Tibial nerve (tissue), 4 donors: ENCODE measurements at regions not wholly inside any gene's neighbourhood (a gene's known extent, or its start where the extent isn't known, plus 50 kb on each side); places are given as distances from the start of the nearest gene placed in this dataset.

Experiments
- EP300 ChIP-seq, 2 donors: sonication (generic); formaldehyde crosslinking; IDR thresholded peaks; one replicate each; pipeline ENCODE4 v1.6.1; 2017; ENCODE audit warnings: antibody characterized with exemption in 2 of 2, mild to moderate bottlenecking in 1 of 2
- TF ChIP-seq, protein P1 (sequence below), 5 experiments: fragments of 200-600 bp in 3 of 5; fragments of 450-650 bp in 2 of 5; sonication (generic) in 3 of 5; IDR thresholded peaks; one replicate each; pipeline ENCODE4 v1.5.1; 2016 to 2019; ENCODE audit warnings: antibody characterized with exemption in 5 of 5, mild to moderate bottlenecking in 3 of 5, moderate library complexity in 2 of 5

DNA sequence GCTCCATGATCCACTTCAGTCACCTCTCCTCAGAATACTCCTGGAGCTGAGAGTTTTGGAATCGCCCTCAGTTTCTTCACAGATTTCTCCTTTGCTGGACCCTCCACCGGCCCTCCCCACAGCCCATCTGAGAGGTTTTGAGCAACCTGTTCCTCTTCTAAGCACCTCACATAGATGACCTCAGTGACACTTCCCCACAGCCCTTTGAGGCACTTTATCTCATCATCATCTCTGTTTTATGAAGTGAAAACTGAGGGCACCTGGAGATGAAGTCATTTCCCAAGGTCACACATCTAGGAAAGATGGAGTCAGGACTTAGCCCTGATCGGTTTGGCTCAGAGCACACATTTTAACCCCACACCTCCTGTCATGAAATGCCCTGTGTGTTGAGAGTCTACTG lies 76.8 kb upstream of the ZNF281 start:
- TF ChIP-seq, protein P1, sequence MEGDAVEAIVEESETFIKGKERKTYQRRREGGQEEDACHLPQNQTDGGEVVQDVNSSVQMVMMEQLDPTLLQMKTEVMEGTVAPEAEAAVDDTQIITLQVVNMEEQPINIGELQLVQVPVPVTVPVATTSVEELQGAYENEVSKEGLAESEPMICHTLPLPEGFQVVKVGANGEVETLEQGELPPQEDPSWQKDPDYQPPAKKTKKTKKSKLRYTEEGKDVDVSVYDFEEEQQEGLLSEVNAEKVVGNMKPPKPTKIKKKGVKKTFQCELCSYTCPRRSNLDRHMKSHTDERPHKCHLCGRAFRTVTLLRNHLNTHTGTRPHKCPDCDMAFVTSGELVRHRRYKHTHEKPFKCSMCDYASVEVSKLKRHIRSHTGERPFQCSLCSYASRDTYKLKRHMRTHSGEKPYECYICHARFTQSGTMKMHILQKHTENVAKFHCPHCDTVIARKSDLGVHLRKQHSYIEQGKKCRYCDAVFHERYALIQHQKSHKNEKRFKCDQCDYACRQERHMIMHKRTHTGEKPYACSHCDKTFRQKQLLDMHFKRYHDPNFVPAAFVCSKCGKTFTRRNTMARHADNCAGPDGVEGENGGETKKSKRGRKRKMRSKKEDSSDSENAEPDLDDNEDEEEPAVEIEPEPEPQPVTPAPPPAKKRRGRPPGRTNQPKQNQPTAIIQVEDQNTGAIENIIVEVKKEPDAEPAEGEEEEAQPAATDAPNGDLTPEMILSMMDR (IDR thresholded peaks at IDR 0.05), result no peak
- no peak for TF ChIP-seq EP300 (IDR thresholded peaks at IDR 0.05)
